Endodermal cell (in vitro differentiated cells): ENCODE measurements at regions not wholly inside any gene's neighbourhood (a gene's known extent, or its start where the extent isn't known, plus 50 kb on each side); places are given as distances from the start of the nearest gene placed in this dataset.

ENCODE experiments used
- DNase-seq: peaks from one replicate; pipeline ENCODE4 v3.0.0-alpha.2; 2017
- H3K27ac ChIP-seq: 2 replicates; pipeline ENCODE4 v1.5.1; 2013; ENCODE audit warnings: mild to moderate bottlenecking, low read depth, low read length, moderate library complexity
- H3K27me3 ChIP-seq: 2 replicates; pipeline ENCODE4 v1.6.1; 2013; ENCODE audit warnings: mild to moderate bottlenecking, low read length, moderate library complexity; ENCODE audit not compliant: insufficient read depth, control insufficient read depth, poor library complexity, severe bottlenecking
- H3K36me3 ChIP-seq: 2 replicates; pipeline ENCODE4 v1.7.0; 2013; ENCODE audit warnings: mild to moderate bottlenecking, low read length, moderate library complexity; ENCODE audit not compliant: control insufficient read depth, insufficient read depth
- H3K4me1 ChIP-seq: one replicate; pipeline ENCODE4 v1.7.0; 2013; ENCODE audit warnings: low read length; ENCODE audit not compliant: control insufficient read depth, insufficient read depth
- H3K4me3 ChIP-seq: 2 replicates; pipeline ENCODE4 v1.5.1; 2013; ENCODE audit warnings: mild to moderate bottlenecking, low read length, moderate library complexity
- H3K9ac ChIP-seq: 2 replicates; pipeline ENCODE4 v1.6.1; 2013; ENCODE audit warnings: mild to moderate bottlenecking, low read length, moderate library complexity; ENCODE audit not compliant: poor library complexity, severe bottlenecking; ENCODE audit errors: extremely low read depth
- H3K9me3 ChIP-seq: 2 replicates; pipeline ENCODE4 v1.6.1; 2013; ENCODE audit warnings: mild to moderate bottlenecking, low read length, moderate library complexity; ENCODE audit not compliant: control insufficient read depth
- H3K27ac Mint-ChIP-seq: 2 replicates; pipeline ENCODE4 v1.8.0; 2020; ENCODE audit warnings: mixed read lengths
- H3K27me3 Mint-ChIP-seq: 2 replicates; pipeline ENCODE4 v1.8.0; 2021; ENCODE audit warnings: mild to moderate bottlenecking, mixed read lengths; ENCODE audit not compliant: insufficient read depth
- H3K36me3 Mint-ChIP-seq: 2 replicates; pipeline ENCODE4 v1.8.0; 2020; ENCODE audit warnings: low read depth, mixed read lengths
- H3K4me1 Mint-ChIP-seq: 2 replicates; pipeline ENCODE4 v1.8.0; 2020; ENCODE audit warnings: mixed read lengths
- H3K4me3 Mint-ChIP-seq: 2 replicates; pipeline ENCODE4 v1.8.0; 2020; ENCODE audit warnings: mild to moderate bottlenecking, moderate library complexity, mixed read lengths
- H3K9me3 Mint-ChIP-seq: 2 replicates; pipeline ENCODE4 v1.8.0; 2020; ENCODE audit warnings: mild to moderate bottlenecking, mixed read lengths
- WGBS, 2 experiments: methylation state at CpG; one replicate each; pipeline versions ENCODE4 v1.1.5 to v1.1.7; 2013; ENCODE audit warnings: missing lambda C conversion rate in 2 of 2, mixed read lengths in 1 of 2; ENCODE audit not compliant: insufficient coverage in 1 of 2, insufficient read length in 1 of 2; 5-methylcytosine and 5-hydroxymethylcytosine counted together
- TF ChIP-seq, protein P1 (sequence below): fragments of 200-600 bp; sonication (generic); conservative IDR thresholded peaks from 2 replicates; pipeline ENCODE4 v1.5.0; 2021; ENCODE audit warnings: antibody characterized with exemption, mild to moderate bottlenecking

- Histone ChIP-seq H3K9me3 (no peaks in the 10 kb centered on the region), H3K4me3 (no peak overlapping the region), H3K36me3 (no peaks in the 10 kb centered on the region), H3K27ac (no peak overlapping the region), H3K4me1 (no peaks in the 10 kb centered on the region), H3K27me3 (no peaks in the 10 kb centered on the region), H3K9ac (no peak overlapping the region)
- TF ChIP-seq, protein P1, sequence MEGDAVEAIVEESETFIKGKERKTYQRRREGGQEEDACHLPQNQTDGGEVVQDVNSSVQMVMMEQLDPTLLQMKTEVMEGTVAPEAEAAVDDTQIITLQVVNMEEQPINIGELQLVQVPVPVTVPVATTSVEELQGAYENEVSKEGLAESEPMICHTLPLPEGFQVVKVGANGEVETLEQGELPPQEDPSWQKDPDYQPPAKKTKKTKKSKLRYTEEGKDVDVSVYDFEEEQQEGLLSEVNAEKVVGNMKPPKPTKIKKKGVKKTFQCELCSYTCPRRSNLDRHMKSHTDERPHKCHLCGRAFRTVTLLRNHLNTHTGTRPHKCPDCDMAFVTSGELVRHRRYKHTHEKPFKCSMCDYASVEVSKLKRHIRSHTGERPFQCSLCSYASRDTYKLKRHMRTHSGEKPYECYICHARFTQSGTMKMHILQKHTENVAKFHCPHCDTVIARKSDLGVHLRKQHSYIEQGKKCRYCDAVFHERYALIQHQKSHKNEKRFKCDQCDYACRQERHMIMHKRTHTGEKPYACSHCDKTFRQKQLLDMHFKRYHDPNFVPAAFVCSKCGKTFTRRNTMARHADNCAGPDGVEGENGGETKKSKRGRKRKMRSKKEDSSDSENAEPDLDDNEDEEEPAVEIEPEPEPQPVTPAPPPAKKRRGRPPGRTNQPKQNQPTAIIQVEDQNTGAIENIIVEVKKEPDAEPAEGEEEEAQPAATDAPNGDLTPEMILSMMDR, result no peak
- Mint-ChIP-seq H3K36me3 (no peaks in the 10 kb centered on the region), H3K27me3 (no peaks in the 10 kb centered on the region), H3K4me3 (no peak overlapping the region), H3K9me3 (peaks cover 1% of the 10 kb centered on the region), H3K27ac (no peak overlapping the region), H3K4me1 (no peaks in the 10 kb centered on the region)
- WGBS, 2 experiments, result 96% methylated on average over 3 of the region's 3 CpGs; no CpG with 5 or more reads in 1 of the 2 experiments
- DNase-seq, result no peak
These were observed 80.9 kb upstream of the GALNT5 start for GRCh38 chr2:157176602-157177001.

- no peak overlapping the region for H3K27ac ChIP-seq
- H3K4me3 ChIP-seq, result no peak overlapping the region
- no peak overlapping the region for H3K27ac Mint-ChIP-seq
- H3K36me3 Mint-ChIP-seq, result no peaks in the 10 kb centered on the region
- DNase-seq, result no peak
- no peaks in the 10 kb centered on the region for H3K27me3 Mint-ChIP-seq
- H3K4me1 Mint-ChIP-seq, result peaks cover 3% of the 10 kb centered on the region
- H3K4me3 Mint-ChIP-seq, result no peak overlapping the region
- no peaks in the 10 kb centered on the region for H3K36me3 ChIP-seq
- TF ChIP-seq, protein P1, result peak; percentile 68
- no peaks in the 10 kb centered on the region for H3K9me3 ChIP-seq
- H3K9me3 Mint-ChIP-seq, result peaks cover 1% of the 10 kb centered on the region
- H3K4me1 ChIP-seq, result no peaks in the 10 kb centered on the region
- H3K27me3 ChIP-seq, result no peaks in the 10 kb centered on the region
- no peak overlapping the region for H3K9ac ChIP-seq
These were observed 78.6 kb upstream of the GALNT5 start for GRCh38 chr2:157178874-157179273.

- H3K4me1 Mint-ChIP-seq, result peaks cover 3% of the 10 kb centered on the region
- Histone ChIP-seq H3K4me1 (no peaks in the 10 kb centered on the region), H3K27me3 (no peaks in the 10 kb centered on the region), H3K27ac (no peak overlapping the region), H3K4me3 (no peak overlapping the region), H3K36me3 (no peaks in the 10 kb centered on the region), H3K9ac (no peak overlapping the region), H3K9me3 (no peaks in the 10 kb centered on the region)
- no peak overlapping the region for H3K4me3 Mint-ChIP-seq
- H3K27ac Mint-ChIP-seq, result no peak overlapping the region
- peaks cover 1% of the 10 kb centered on the region for H3K9me3 Mint-ChIP-seq
- DNase-seq, result no peak
- no peaks in the 10 kb centered on the region for H3K27me3 Mint-ChIP-seq
- H3K36me3 Mint-ChIP-seq, result no peaks in the 10 kb centered on the region
- TF ChIP-seq, protein P1, result no peak
- WGBS, 2 experiments, result 92 to 94% methylated on average over 2 to 4 of the region's 4 CpGs
These were observed 78.0 kb upstream of the GALNT5 start for GRCh38 chr2:157179324-157180105.
